Fibroblast of lung (primary cell): ENCODE measurements at regions not wholly inside any gene's neighbourhood (a gene's known extent, or its start where the extent isn't known, plus 50 kb on each side); places are given as distances from the start of the nearest gene placed in this dataset.

Experiments used
- CTCF ChIP-seq, 2 donors: IDR thresholded peaks in 1 of 2; conservative IDR thresholded peaks in 1 of 2; 1 replicate in 1 of 2; 2 replicates in 1 of 2; pipeline ENCODE4 v1.5.1; 2011 to 2012; ENCODE audit warnings: low read length in 2 of 2, control low read depth in 1 of 2, inconsistent platforms in 1 of 2, low read depth in 1 of 2, mild to moderate bottlenecking in 1 of 2
- EZH2 ChIP-seq: IDR thresholded peaks from 2 replicates; pipeline ENCODE4 v1.5.1; 2012; ENCODE audit warnings: low read length, control low read depth, mild to moderate bottlenecking; ENCODE audit errors: missing control alignments

- TF ChIP-seq CTCF (conservative IDR thresholded peaks at IDR 0.05 in 1 of 2, IDR thresholded peaks at IDR 0.05 in 1 of 2; ENCODE audit: low read depth in 1 of 2, low read length in 2 of 2) (no peak), EZH2 (no peak)
Observed at GRCh38 chr1:69410457-69410850, 157.3 kb upstream of the LRRC7 start.
